ENCODE measurements at regions not wholly inside any gene's neighbourhood (a gene's known extent, or its start where the extent isn't known, plus 50 kb on each side); places are given as distances from the start of the nearest gene placed in this dataset.

- DNase-seq = no peak
Measured at GRCh38 chr18:78643981-78644380, 335.6 kb upstream of the SALL3 start.

- no peak for DNase-seq
Measured at GRCh38 chr18:78645216-78645615, 334.4 kb upstream of the SALL3 start.

GRCh38 chr18:78647018-78647417 lies 332.6 kb upstream of the SALL3 start:
- no peak for DNase-seq

GRCh38 chr18:78649421-78649820 lies 330.2 kb upstream of the SALL3 start:
- no peak for DNase-seq

- no peak for DNase-seq
Measured at GRCh38 chr18:78650926-78651325, 328.7 kb upstream of the SALL3 start.

- DNase-seq = no peak
Measured at GRCh38 chr18:78652001-78652545, 327.5 kb upstream of the SALL3 start.

GRCh38 chr18:78655921-78656320 lies 323.7 kb upstream of the SALL3 start:
- no peak for DNase-seq

GRCh38 chr18:78656346-78656925 lies 323.2 kb upstream of the SALL3 start:
- DNase-seq = no peak

GRCh38 chr18:78658531-78658930 lies 321.1 kb upstream of the SALL3 start:
- DNase-seq = no peak

GRCh38 chr18:78659057-78659456 lies 320.6 kb upstream of the SALL3 start:
- no peak for DNase-seq

- DNase-seq = peak; percentile 5
Measured at GRCh38 chr18:78659748-78660147, 319.9 kb upstream of the SALL3 start.

- DNase-seq = no peak
Measured at GRCh38 chr18:78660311-78660710, 319.3 kb upstream of the SALL3 start.

- DNase-seq = no peak
Measured at GRCh38 chr18:78661316-78661715, 318.3 kb upstream of the SALL3 start.

- DNase-seq = no peak
Measured at GRCh38 chr18:78662879-78663278, 316.7 kb upstream of the SALL3 start.

- no peak for DNase-seq
Measured at GRCh38 chr18:78664048-78664447, 315.6 kb upstream of the SALL3 start.

GRCh38 chr18:78664848-78665247 lies 314.8 kb upstream of the SALL3 start:
- DNase-seq = no peak

- no peak for DNase-seq
Measured at GRCh38 chr18:78665644-78666043, 314.0 kb upstream of the SALL3 start.

GRCh38 chr18:78666666-78667335 lies 312.8 kb upstream of the SALL3 start:
- no peak for DNase-seq

- no peak for DNase-seq
Measured at GRCh38 chr18:78670778-78671391, 308.7 kb upstream of the SALL3 start.

GRCh38 chr18:78671551-78671950 lies 308.1 kb upstream of the SALL3 start:
- no peak for DNase-seq

GRCh38 chr18:78672862-78673446 lies 306.7 kb upstream of the SALL3 start:
- no peak for DNase-seq

GRCh38 chr18:78673516-78674321 lies 305.9 kb upstream of the SALL3 start:
- DNase-seq = no peak

- DNase-seq = no peak
Measured at GRCh38 chr18:78675231-78675630, 304.4 kb upstream of the SALL3 start.
